ENCODE measurements at regions not wholly inside any gene's neighbourhood (a gene's known extent, or its start where the extent isn't known, plus 50 kb on each side); places are given as distances from the start of the nearest gene placed in this dataset.

DNA sequence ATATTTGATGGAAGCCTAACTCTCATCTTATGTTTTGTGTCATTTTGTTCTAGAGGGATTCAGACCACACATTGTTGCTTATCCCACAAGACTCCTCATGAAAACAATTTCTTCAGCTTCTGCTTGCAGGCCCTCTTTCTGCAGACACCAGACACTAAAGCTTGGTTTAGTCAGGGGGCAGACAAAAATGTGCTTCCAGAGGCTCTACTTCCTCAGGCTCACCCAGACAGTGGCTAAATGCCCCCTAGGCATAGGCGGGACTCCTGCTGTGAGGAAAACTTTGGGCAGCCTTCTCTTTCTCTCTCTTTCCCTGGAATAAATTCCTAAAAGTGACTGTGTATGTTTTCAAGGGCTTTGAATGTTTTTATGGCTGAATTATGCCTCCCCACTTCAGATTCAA lies 435.4 kb upstream of the ATP11B start:
- TF ChIP-seq, protein P1, sequence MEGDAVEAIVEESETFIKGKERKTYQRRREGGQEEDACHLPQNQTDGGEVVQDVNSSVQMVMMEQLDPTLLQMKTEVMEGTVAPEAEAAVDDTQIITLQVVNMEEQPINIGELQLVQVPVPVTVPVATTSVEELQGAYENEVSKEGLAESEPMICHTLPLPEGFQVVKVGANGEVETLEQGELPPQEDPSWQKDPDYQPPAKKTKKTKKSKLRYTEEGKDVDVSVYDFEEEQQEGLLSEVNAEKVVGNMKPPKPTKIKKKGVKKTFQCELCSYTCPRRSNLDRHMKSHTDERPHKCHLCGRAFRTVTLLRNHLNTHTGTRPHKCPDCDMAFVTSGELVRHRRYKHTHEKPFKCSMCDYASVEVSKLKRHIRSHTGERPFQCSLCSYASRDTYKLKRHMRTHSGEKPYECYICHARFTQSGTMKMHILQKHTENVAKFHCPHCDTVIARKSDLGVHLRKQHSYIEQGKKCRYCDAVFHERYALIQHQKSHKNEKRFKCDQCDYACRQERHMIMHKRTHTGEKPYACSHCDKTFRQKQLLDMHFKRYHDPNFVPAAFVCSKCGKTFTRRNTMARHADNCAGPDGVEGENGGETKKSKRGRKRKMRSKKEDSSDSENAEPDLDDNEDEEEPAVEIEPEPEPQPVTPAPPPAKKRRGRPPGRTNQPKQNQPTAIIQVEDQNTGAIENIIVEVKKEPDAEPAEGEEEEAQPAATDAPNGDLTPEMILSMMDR (IDR thresholded peaks at IDR 0.05; ENCODE audit: extremely low read depth in 1 of 2, insufficient read depth in 1 of 2, low read depth in 1 of 2, low read length in 2 of 2), result no peak
- no peak for TF ChIP-seq GATA2 (IDR thresholded peaks at IDR 0.05; ENCODE audit: insufficient read depth, insufficient read length, low read depth, low read length)
